ENCODE measurements at regions not wholly inside any gene's neighbourhood (a gene's known extent, or its start where the extent isn't known, plus 50 kb on each side); places are given as distances from the start of the nearest gene placed in this dataset.

GRCh38 chr1:59123081-59123681, 173.7 kb upstream of the FGGY start:
- no peak for DNase-seq (ENCODE audit: low spot score in 2 of 2)
- Histone ChIP-seq H3K27ac (no peak overlapping the region), H3K36me3 (no peaks in the 10 kb centered on the region), H3K27me3 (no peaks in the 10 kb centered on the region), H3K4me3 (no peak overlapping the region), H3K9me3 (no peaks in the 10 kb centered on the region), H3K4me1 (no peaks in the 10 kb centered on the region)
- TF ChIP-seq POLR2A (IDR thresholded peaks at IDR 0.05) (no peak), EP300 (IDR thresholded peaks at IDR 0.05) (no peak)
- TF ChIP-seq, protein P1, sequence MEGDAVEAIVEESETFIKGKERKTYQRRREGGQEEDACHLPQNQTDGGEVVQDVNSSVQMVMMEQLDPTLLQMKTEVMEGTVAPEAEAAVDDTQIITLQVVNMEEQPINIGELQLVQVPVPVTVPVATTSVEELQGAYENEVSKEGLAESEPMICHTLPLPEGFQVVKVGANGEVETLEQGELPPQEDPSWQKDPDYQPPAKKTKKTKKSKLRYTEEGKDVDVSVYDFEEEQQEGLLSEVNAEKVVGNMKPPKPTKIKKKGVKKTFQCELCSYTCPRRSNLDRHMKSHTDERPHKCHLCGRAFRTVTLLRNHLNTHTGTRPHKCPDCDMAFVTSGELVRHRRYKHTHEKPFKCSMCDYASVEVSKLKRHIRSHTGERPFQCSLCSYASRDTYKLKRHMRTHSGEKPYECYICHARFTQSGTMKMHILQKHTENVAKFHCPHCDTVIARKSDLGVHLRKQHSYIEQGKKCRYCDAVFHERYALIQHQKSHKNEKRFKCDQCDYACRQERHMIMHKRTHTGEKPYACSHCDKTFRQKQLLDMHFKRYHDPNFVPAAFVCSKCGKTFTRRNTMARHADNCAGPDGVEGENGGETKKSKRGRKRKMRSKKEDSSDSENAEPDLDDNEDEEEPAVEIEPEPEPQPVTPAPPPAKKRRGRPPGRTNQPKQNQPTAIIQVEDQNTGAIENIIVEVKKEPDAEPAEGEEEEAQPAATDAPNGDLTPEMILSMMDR (IDR thresholded peaks at IDR 0.05) = no peak
- 92 to 95% methylated on average over 2 of the region's 2 CpGs for WGBS, 2 donors

GRCh38 chr1:59124166-59124565, 172.7 kb upstream of the FGGY start:
- H3K9me3 ChIP-seq = no peaks in the 10 kb centered on the region
- no peak overlapping the region for H3K4me3 ChIP-seq
- 94% methylated on average over 2 of the region's 2 CpGs for WGBS, 2 donors
- DNase-seq (ENCODE audit: low spot score in 2 of 2) = no peak
- TF ChIP-seq, protein P1 (IDR thresholded peaks at IDR 0.05) = no peak
- TF ChIP-seq EP300 (IDR thresholded peaks at IDR 0.05) (no peak), POLR2A (IDR thresholded peaks at IDR 0.05) (no peak)
- no peaks in the 10 kb centered on the region for H3K4me1 ChIP-seq
- no peak overlapping the region for H3K27ac ChIP-seq
- no peaks in the 10 kb centered on the region for H3K36me3 ChIP-seq
- H3K27me3 ChIP-seq = no peaks in the 10 kb centered on the region

GRCh38 chr1:59125154-59125553, 171.7 kb upstream of the FGGY start:
- H3K36me3 ChIP-seq = no peaks in the 10 kb centered on the region
- H3K9me3 ChIP-seq = no peaks in the 10 kb centered on the region
- no peaks in the 10 kb centered on the region for H3K27me3 ChIP-seq
- DNase-seq (ENCODE audit: low spot score in 2 of 2) = no peak
- H3K4me3 ChIP-seq = no peak overlapping the region
- TF ChIP-seq EP300 (IDR thresholded peaks at IDR 0.05) (no peak), POLR2A (IDR thresholded peaks at IDR 0.05) (no peak)
- TF ChIP-seq, protein P1 (IDR thresholded peaks at IDR 0.05) = no peak
- no peaks in the 10 kb centered on the region for H3K4me1 ChIP-seq
- WGBS, 2 donors = 97 to 98% methylated on average over 2 of the region's 2 CpGs
- H3K27ac ChIP-seq = no peak overlapping the region

- Histone ChIP-seq H3K9me3 (no peaks in the 10 kb centered on the region), H3K27ac (no peak overlapping the region), H3K36me3 (no peaks in the 10 kb centered on the region), H3K27me3 (no peaks in the 10 kb centered on the region), H3K4me3 (no peak overlapping the region), H3K4me1 (no peaks in the 10 kb centered on the region)
- WGBS, 2 donors = 88 to 93% methylated on average over 3 of the region's 3 CpGs
- no peak for DNase-seq (ENCODE audit: low spot score in 2 of 2)
- TF ChIP-seq EP300 (IDR thresholded peaks at IDR 0.05) (no peak), POLR2A (IDR thresholded peaks at IDR 0.05) (no peak)
- TF ChIP-seq, protein P1 (IDR thresholded peaks at IDR 0.05) = no peak
Observed at GRCh38 chr1:59125676-59126320, 171.1 kb upstream of the FGGY start.

- Histone ChIP-seq H3K27ac (no peak overlapping the region), H3K4me1 (no peaks in the 10 kb centered on the region), H3K36me3 (no peaks in the 10 kb centered on the region), H3K9me3 (no peaks in the 10 kb centered on the region), H3K27me3 (no peaks in the 10 kb centered on the region), H3K4me3 (no peak overlapping the region)
- WGBS, 2 donors = 97% methylated on average over 1 of the region's 1 CpG
- no peak for DNase-seq (ENCODE audit: low spot score in 2 of 2)
- TF ChIP-seq, protein P1 (IDR thresholded peaks at IDR 0.05) = no peak
- TF ChIP-seq POLR2A (IDR thresholded peaks at IDR 0.05) = no peak
- TF ChIP-seq EP300 (IDR thresholded peaks at IDR 0.05) = no peak
Observed at GRCh38 chr1:59126366-59126765, 170.5 kb upstream of the FGGY start.

All from tibial nerve (tissue), 4 donors.